Stomach (tissue), 8 donors: ENCODE measurements at regions not wholly inside any gene's neighbourhood (a gene's known extent, or its start where the extent isn't known, plus 50 kb on each side); places are given as distances from the start of the nearest gene placed in this dataset.
"Not testable (repeated sequence)": the region's sequence is repeated elsewhere in the genome, so short reads cannot be mapped to it uniquely, and the experiment has no call there.

Experiments used
- DNase-seq, 2 donors: peaks; one replicate each; pipeline versions ENCODE4 v3.0.0 to v3.0.0-alpha.2; 2013 to 2019
- H3K27ac ChIP-seq, 5 donors: fragments of 200-600 bp in 4 of 5; sonication (generic) in 4 of 5; one replicate each; pipeline ENCODE4 v1.5.1; 2013 to 2019; ENCODE audit warnings: mild to moderate bottlenecking in 1 of 5, moderate library complexity in 1 of 5
- H3K27me3 ChIP-seq, 3 donors: fragments of 200-600 bp; sonication (generic); one replicate each; pipeline ENCODE4 v1.5.1; 2017 to 2019; ENCODE audit warnings: mixed run types in 1 of 3
- H3K36me3 ChIP-seq, 4 donors: fragments of 200-600 bp; sonication (generic); 1 replicate in 3 of 4; 2 replicates in 1 of 4; pipeline ENCODE4 v1.5.1; 2016 to 2019
- H3K4me1 ChIP-seq, 4 donors: fragments of 200-600 bp; sonication (generic); one replicate each; pipeline ENCODE4 v1.5.1; 2016 to 2019
- H3K4me3 ChIP-seq, 4 donors: fragments of 200-600 bp; sonication (generic) in 3 of 4; one replicate each; pipeline ENCODE4 v1.5.1; 2016 to 2019; ENCODE audit warnings: mild to moderate bottlenecking in 1 of 4
- H3K9me3 ChIP-seq, 4 donors: fragments of 200-600 bp; sonication (generic); one replicate each; pipeline ENCODE4 v1.5.1; 2016 to 2019
- CTCF ChIP-seq, 7 experiments: fragments of 450-650 bp in 4 of 7; fragments of 200-600 bp in 3 of 7; sonication (generic) in 3 of 7; IDR thresholded peaks; one replicate each; pipeline ENCODE4 v1.5.1; 2016 to 2019; ENCODE audit warnings: antibody characterized with exemption in 7 of 7, control low read depth in 2 of 7, mild to moderate bottlenecking in 1 of 7
- EP300 ChIP-seq: sonication (generic); formaldehyde crosslinking; IDR thresholded peaks from one replicate; pipeline ENCODE4 v1.6.1; 2017; ENCODE audit warnings: antibody characterized with exemption
- POLR2A ChIP-seq, 4 donors: fragments of 450-650 bp; IDR thresholded peaks; one replicate each; pipeline ENCODE4 v1.6.1; 2016; ENCODE audit warnings: antibody characterized with exemption in 4 of 4, control low read depth in 2 of 4, mild to moderate bottlenecking in 1 of 4, moderate library complexity in 1 of 4
- POLR2AphosphoS5 ChIP-seq, 3 donors: sonication (generic); formaldehyde crosslinking; IDR thresholded peaks; one replicate each; pipeline ENCODE4 v1.6.1; 2016; ENCODE audit warnings: antibody characterized with exemption in 3 of 3
- WGBS, 5 donors: extraction: QIAGEN DNeasy Blood & Tissue Kit in 3 of 5; methylation state at CpG; one replicate each; pipeline versions ENCODE4 v1.1.5 to v1.1.7; 2013 to 2018; 5-methylcytosine and 5-hydroxymethylcytosine counted together
- intact Hi-C: fragments of 100-400 bp; cut with DNase I; formaldehyde crosslinking; loops from one replicate; pipeline ENCODE4 v1.15.1; 2023; ENCODE audit warnings: low total_unique reads
- donor health status: healthy with polysubstance abuse.
- donor health status: Bipolar disorder and iron deficiency.
- donor health status: healthy.

GRCh38 chr6:86686496-86686895 is 250.8 kb upstream of the HTR1E start:
- 77 to 95% (median 88%) methylated on average over 1 of the region's 1 CpG for WGBS, 5 donors
- TF ChIP-seq EP300 = no peak
- TF ChIP-seq POLR2A (IDR thresholded peaks at IDR 0.05) = no peak
- TF ChIP-seq CTCF (IDR thresholded peaks at IDR 0.05) = no peak
- TF ChIP-seq POLR2AphosphoS5 (IDR thresholded peaks at IDR 0.05) = no peak
- no peak overlapping the region for H3K4me3 ChIP-seq
- H3K9me3 ChIP-seq = peaks cover 0 to 2% (median 0%) of the 10 kb centered on the region in 4 donors
- no peak overlapping the region for H3K27ac ChIP-seq
- H3K27me3 ChIP-seq = no peaks in the 10 kb centered on the region
- no peaks in the 10 kb centered on the region for H3K4me1 ChIP-seq
- no peaks in the 10 kb centered on the region for H3K36me3 ChIP-seq
- intact Hi-C loops = no loop called here
- no peak for DNase-seq

DNA sequence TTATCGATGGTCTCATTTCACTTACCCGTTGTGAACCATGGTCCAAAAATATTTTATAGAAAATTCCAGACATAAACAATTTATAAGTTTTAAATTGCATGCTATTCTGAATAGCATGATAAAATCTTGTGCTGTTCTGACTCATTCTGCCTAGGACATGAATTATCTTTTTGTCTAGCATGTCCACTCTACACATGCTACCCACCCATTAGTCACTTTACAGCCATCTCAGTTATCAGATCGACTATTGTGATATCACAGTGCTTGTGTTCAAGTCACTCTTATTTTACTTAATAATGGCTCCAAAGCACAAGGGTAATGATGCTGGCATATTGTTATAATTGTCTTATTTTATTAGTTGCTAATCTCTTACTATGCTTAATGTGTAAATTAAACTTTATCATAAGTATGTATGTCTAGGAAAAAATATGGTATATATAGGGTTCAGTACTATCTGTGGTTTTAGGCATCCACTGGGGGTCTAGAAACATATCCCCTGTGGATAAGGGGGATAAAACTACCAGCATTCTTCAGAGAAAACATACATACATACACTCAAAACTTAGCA is 252.0 kb upstream of the HTR1E start:
- intact Hi-C loops = no loop called here
- DNase-seq = no peak
- TF ChIP-seq POLR2A (IDR thresholded peaks at IDR 0.05) (no peak), CTCF (IDR thresholded peaks at IDR 0.05) (no peak), POLR2AphosphoS5 (IDR thresholded peaks at IDR 0.05) (no peak), EP300 (no peak)
- H3K27me3 ChIP-seq = no peaks in the 10 kb centered on the region
- no peaks in the 10 kb centered on the region for H3K36me3 ChIP-seq
- no peak overlapping the region for H3K4me3 ChIP-seq
- peaks cover 0 to 8% (median 0%) of the 10 kb centered on the region in 4 donors for H3K9me3 ChIP-seq
- H3K27ac ChIP-seq = no peak overlapping the region
- H3K4me1 ChIP-seq = no peaks in the 10 kb centered on the region
- 60 to 75% (median 71%) methylated on average over 3 of the region's 3 CpGs for WGBS, 5 donors

GRCh38 chr6:86683132-86683908 is 254.0 kb upstream of the HTR1E start:
- 62 to 91% (median 71%) methylated on average over 1 of the region's 1 CpG for WGBS, 5 donors
- no peaks in the 10 kb centered on the region for H3K4me1 ChIP-seq
- TF ChIP-seq POLR2AphosphoS5 (IDR thresholded peaks at IDR 0.05) (no peak), POLR2A (IDR thresholded peaks at IDR 0.05) (no peak), EP300 (no peak), CTCF (IDR thresholded peaks at IDR 0.05) (no peak)
- no peaks in the 10 kb centered on the region for H3K36me3 ChIP-seq
- H3K27me3 ChIP-seq = no peaks in the 10 kb centered on the region
- DNase-seq = no peak
- H3K27ac ChIP-seq = no peak overlapping the region
- no peak overlapping the region for H3K4me3 ChIP-seq
- H3K9me3 ChIP-seq = peaks cover 0 to 8% (median 0%) of the 10 kb centered on the region in 4 donors
- intact Hi-C loops = no loop called here

GRCh38 chr6:86682297-86682696 is 255.0 kb upstream of the HTR1E start:
- DNase-seq = no peak
- 80 to 94% (median 92%) methylated on average over 1 of the region's 1 CpG for WGBS, 5 donors
- Histone ChIP-seq H3K36me3 (no peaks in the 10 kb centered on the region), H3K9me3 (peaks cover 0 to 8% (median 0%) of the 10 kb centered on the region in 4 donors), H3K4me1 (no peaks in the 10 kb centered on the region), H3K27me3 (no peaks in the 10 kb centered on the region), H3K27ac (no peak overlapping the region), H3K4me3 (no peak overlapping the region)
- TF ChIP-seq EP300 = no peak
- intact Hi-C loops = no loop called here

DNA sequence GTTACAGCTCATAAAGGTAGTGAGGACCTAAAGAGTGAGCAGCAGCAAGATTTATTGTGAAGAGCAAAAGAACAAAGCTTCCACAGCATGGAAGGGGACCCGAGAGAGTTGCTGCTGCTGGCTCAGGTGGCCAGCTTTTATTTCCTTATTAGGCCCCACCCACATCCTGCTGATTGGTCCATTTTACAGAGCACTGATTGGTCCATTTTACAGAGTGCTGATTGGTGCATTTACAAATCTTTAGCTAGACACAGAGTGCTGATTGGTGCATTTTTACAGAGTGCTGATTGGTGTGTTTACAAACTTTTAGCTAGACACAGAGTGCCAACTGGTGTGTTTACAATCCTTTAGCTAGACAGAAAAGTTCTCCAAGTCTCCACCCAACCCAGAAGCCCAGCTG is 256.2 kb upstream of the HTR1E start:
- H3K9me3 ChIP-seq, H3K4me1 ChIP-seq, H3K4me3 ChIP-seq, H3K27me3 ChIP-seq, intact Hi-C loops, H3K36me3 ChIP-seq, H3K27ac ChIP-seq, DNase-seq: not testable (repeated sequence)
- 73 to 88% (median 84%) methylated on average over 1 of the region's 1 CpG for WGBS, 5 donors

- DNase-seq, H3K4me3 ChIP-seq, H3K27ac ChIP-seq, intact Hi-C loops, H3K4me1 ChIP-seq, H3K27me3 ChIP-seq, H3K36me3 ChIP-seq: not testable (repeated sequence)
- peaks cover 0 to 28% (median 6%) of the 10 kb centered on the region in 4 donors for H3K9me3 ChIP-seq
- WGBS, 5 donors = 65 to 70% (median 67%) methylated on average over 8 of the region's 8 CpGs
Observed at GRCh38 chr6:86672125-86672524, 265.2 kb upstream of the HTR1E start.
